Activated CD8-positive, alpha-beta memory T cell treated with anti-CD3 and anti-CD28 coated beads for 36 hours (primary cell): ENCODE measurements at regions not wholly inside any gene's neighbourhood (a gene's known extent, or its start where the extent isn't known, plus 50 kb on each side); places are given as distances from the start of the nearest gene placed in this dataset.
"Not testable (repeated sequence)": the region's sequence is repeated elsewhere in the genome, so short reads cannot be mapped to it uniquely, and the experiment has no call there.

Source experiments
- CTCF ChIA-PET: fragments of 350-600 bp; sonication (Branson Sonifier 250); formaldehyde crosslinking; loops from one replicate; lab custom pipeline; 2021; ENCODE audit warnings: antibody characterized with exemption; lab: Charles Lee
- POLR2A ChIA-PET: fragments of 350-600 bp; sonication (Branson Sonifier 250); formaldehyde crosslinking; loops from one replicate; lab custom pipeline; 2021; ENCODE audit warnings: antibody characterized with exemption; lab: Charles Lee

GRCh38 chr10:27296285-27296684, 55.7 kb upstream of the ACBD5 start:
- POLR2A ChIA-PET, CTCF ChIA-PET: not testable (repeated sequence)

- POLR2A ChIA-PET, CTCF ChIA-PET: not testable (repeated sequence)
Measured at GRCh38 chr10:27291253-27291895, 50.8 kb upstream of the ACBD5 start.
